ENCODE measurements at regions not wholly inside any gene's neighbourhood (a gene's known extent, or its start where the extent isn't known, plus 50 kb on each side); places are given as distances from the start of the nearest gene placed in this dataset.

- H3K9me3 ChIP-seq (replicated peaks in 1 of 11): no peaks in the 10 kb centered on the region
- H3K36me3 ChIP-seq: no peaks in the 10 kb centered on the region
- H3K4me3 ChIP-seq: no peak overlapping the region
- H3K9ac ChIP-seq: no peak overlapping the region
- H3K4me1 ChIP-seq: no peaks in the 10 kb centered on the region
- no peak for TF ChIP-seq Cebpa-rat (IDR thresholded peaks at IDR 0.05)
- no peak overlapping the region for H3K27ac ChIP-seq
- no peak overlapping the region for H3K4me2 ChIP-seq
- no peaks in the 10 kb centered on the region for H3K27me3 ChIP-seq
- H4K20me1 ChIP-seq: no peaks in the 10 kb centered on the region
Measured at GRCh38 chr3:190709351-190709773, 153.1 kb downstream of the GMNC start.

Data from BLaER1 treated with 17β-estradiol and CSF1 and Interleukin-3, amounts not matched to agents 10 nM and 100 nM (cell line).